Subcutaneous abdominal adipose tissue (tissue), 5 donors: ENCODE measurements at regions not wholly inside any gene's neighbourhood (a gene's known extent, or its start where the extent isn't known, plus 50 kb on each side); places are given as distances from the start of the nearest gene placed in this dataset.

Experiments
- H3K27ac ChIP-seq: one replicate; pipeline ENCODE4 v1.7.0; 2013; ENCODE audit warnings: low read depth, mild to moderate bottlenecking, inconsistent platforms, low read length, moderate library complexity
- H3K27me3 ChIP-seq, 5 donors: one replicate each; pipeline ENCODE4 v1.7.0; 2013; ENCODE audit warnings: low read length in 5 of 5, inconsistent platforms in 1 of 5; ENCODE audit not compliant: control insufficient read depth in 5 of 5, insufficient read depth in 4 of 5
- H3K36me3 ChIP-seq, 5 donors: one replicate each; pipeline ENCODE4 v1.7.0; 2013; ENCODE audit warnings: low read length in 5 of 5; ENCODE audit not compliant: control insufficient read depth in 5 of 5, insufficient read depth in 5 of 5
- H3K4me1 ChIP-seq, 5 donors: one replicate each; pipeline ENCODE4 v1.7.0; 2013; ENCODE audit warnings: low read length in 5 of 5, mild to moderate bottlenecking in 3 of 5, moderate library complexity in 1 of 5; ENCODE audit not compliant: control insufficient read depth in 5 of 5, insufficient read depth in 5 of 5
- H3K4me3 ChIP-seq, 5 donors: one replicate each; pipeline ENCODE4 v1.7.0; 2013; ENCODE audit warnings: low read length in 5 of 5, low read depth in 1 of 5
- H3K9ac ChIP-seq, 5 donors: one replicate each; pipeline ENCODE4 v1.7.0; 2013; ENCODE audit warnings: low read length in 5 of 5, mild to moderate bottlenecking in 4 of 5, moderate library complexity in 3 of 5
- H3K9me3 ChIP-seq, 5 donors: one replicate each; pipeline ENCODE4 v1.7.0; 2013; ENCODE audit warnings: low read length in 5 of 5; ENCODE audit not compliant: control insufficient read depth in 5 of 5
- donor health status: healthy.
- donor health status: healthy.
- donor health status: healthy.
- donor health status: healthy.
- donor health status: healthy.

DNA sequence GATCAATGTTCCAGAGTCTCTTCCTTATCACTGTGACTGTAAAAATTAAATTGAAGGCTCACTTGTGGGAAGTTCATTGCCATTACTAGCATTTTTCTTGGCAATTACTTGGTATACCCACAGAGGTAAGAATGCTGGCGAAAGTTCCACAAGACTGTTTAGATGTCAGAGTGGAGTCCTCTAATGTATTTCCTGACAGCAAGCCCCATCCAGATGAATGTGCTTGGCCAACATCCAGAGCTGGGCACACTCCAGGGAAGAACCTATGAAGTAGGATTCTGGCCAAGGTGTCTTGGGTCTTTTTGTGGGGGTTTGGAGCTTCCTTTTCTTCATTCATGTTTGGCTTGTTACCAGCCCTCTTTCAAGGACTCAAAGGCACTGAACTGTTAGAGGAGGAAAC, 473.6 kb downstream of the DMAC1 start:
- Histone ChIP-seq H3K9ac (no peak overlapping the region), H3K4me1 (no peaks in the 10 kb centered on the region), H3K4me3 (no peak overlapping the region), H3K27ac (no peak overlapping the region), H3K9me3 (peaks cover 0 to 7% (median 2%) of the 10 kb centered on the region in 5 donors), H3K36me3 (no peaks in the 10 kb centered on the region), H3K27me3 (no peaks in the 10 kb centered on the region)

DNA sequence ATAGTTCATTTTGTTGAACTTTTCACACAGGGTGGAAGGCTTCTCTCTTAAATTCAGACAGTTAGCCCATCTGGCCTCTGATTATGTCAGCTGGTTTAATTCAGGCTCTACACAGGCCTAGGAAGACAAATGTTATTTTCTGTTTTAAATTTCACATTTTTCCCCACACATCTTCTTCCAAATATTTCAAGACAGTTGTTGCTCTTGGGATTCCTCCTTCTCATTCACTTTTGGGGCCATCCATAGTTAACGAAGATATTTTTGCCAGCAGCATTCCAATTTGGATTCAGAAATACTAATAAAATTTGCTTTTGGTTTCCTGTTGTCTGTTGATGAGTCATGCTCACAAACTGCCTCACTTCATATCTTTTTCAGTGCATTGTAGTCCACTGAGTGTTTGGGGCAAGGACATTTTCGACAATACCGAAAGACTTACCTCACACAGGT, 475.4 kb downstream of the DMAC1 start:
- Histone ChIP-seq H3K4me3 (no peak overlapping the region), H3K27me3 (no peaks in the 10 kb centered on the region), H3K9ac (no peak overlapping the region), H3K36me3 (no peaks in the 10 kb centered on the region), H3K4me1 (no peaks in the 10 kb centered on the region), H3K27ac (no peak overlapping the region), H3K9me3 (peaks cover 0 to 7% (median 2%) of the 10 kb centered on the region in 5 donors)

DNA sequence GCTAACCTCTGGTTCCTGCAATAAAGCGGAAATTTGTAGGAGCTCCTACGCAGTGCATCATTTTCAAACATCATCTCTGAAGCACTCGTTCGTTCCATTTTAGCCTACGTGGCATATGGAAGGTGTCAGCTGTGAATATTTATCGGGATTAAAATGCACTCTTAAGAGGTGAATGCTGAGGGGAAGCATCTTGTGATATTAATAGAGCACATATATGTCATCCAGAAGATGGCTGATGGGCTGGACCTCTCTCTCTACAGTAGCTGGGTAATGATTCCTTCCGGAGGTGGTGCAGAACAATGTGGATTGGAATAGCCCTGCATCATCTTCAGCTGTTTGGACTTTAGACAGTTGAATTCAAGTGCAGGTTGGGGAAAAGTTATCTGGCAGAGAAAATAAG, 478.7 kb downstream of the DMAC1 start:
- Histone ChIP-seq H3K36me3 (no peaks in the 10 kb centered on the region), H3K9ac (no peak overlapping the region), H3K4me1 (peaks cover under 1 to 7% (median 6%) of the 10 kb centered on the region in 5 donors), H3K27ac (no peak overlapping the region), H3K4me3 (no peak overlapping the region), H3K9me3 (peaks cover 0 to 2% (median 0%) of the 10 kb centered on the region in 5 donors), H3K27me3 (no peaks in the 10 kb centered on the region)

DNA sequence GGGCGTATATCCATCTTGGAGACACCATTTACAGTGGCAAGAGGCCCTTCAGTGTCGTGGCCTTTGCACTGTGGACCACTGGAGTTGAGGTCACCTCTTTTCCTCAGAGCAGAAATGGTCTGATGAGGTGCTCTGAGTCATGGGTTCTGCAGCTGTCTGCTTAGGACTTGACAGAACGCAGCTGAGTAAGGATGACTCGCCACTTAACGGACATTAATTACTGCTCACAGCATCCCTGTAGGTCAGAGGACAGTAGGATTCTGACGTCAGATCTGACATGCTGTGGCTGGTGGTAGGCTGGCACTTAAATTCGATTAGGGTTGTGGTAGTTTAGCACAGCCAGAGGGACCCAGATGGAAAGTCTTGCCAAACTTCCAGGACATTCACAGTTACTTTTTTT, 479.4 kb downstream of the DMAC1 start:
- H3K4me1 ChIP-seq = peaks cover 1 to 14% (median 9%) of the 10 kb centered on the region in 5 donors
- no peak overlapping the region for H3K9ac ChIP-seq
- no peaks in the 10 kb centered on the region for H3K36me3 ChIP-seq
- H3K27me3 ChIP-seq = no peaks in the 10 kb centered on the region
- no peak overlapping the region for H3K27ac ChIP-seq
- no peak overlapping the region for H3K4me3 ChIP-seq
- H3K9me3 ChIP-seq = peaks cover 0 to 2% (median 0%) of the 10 kb centered on the region in 5 donors

DNA sequence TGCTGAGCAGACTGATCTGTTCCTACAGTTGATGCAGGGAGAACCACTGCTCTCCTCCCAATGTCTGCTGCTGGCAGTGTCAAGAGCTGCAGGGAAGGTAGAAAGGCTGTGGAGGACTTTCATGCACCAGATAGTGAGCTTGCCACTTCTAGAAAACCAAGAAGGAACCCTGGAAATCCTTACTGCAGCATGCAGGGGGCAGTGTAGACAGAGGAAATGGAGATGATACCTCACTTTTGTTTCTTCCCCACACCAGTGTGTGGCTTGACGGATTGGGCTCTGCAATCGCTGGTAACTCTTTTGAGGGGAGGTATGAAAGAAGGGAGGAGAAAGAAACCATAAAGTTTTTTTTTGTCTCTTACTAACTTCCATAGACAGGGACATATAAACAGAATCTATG, 480.7 kb downstream of the DMAC1 start:
- H3K9me3 ChIP-seq = peaks cover 0 to 9% (median 5%) of the 10 kb centered on the region in 5 donors
- H3K4me3 ChIP-seq = no peak overlapping the region
- H3K9ac ChIP-seq = no peak overlapping the region
- H3K4me1 ChIP-seq = peaks cover 1 to 15% (median 9%) of the 10 kb centered on the region in 5 donors
- no peak overlapping the region for H3K27ac ChIP-seq
- H3K36me3 ChIP-seq = no peaks in the 10 kb centered on the region
- H3K27me3 ChIP-seq = no peaks in the 10 kb centered on the region

DNA sequence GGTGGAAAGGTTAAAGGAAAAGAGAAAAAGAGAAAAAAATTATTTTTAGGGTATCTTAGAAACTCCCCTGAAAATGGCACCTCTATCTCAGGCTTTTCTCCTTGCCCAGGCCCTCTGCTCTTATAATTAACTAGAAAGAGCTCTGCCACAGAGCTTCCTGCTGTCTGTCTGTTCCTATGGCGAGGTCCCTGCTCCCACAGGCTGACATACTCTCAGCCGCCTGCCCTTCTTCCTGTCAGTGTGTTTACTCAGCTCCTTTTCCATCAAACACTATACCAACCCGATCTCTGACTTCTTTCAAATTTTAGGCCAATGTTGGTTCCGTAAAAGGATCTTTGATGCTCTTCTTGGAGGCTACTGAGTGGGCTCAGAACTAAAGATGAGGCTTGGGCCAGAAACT, 482.6 kb downstream of the DMAC1 start:
- no peak overlapping the region for H3K9ac ChIP-seq
- no peaks in the 10 kb centered on the region for H3K27me3 ChIP-seq
- no peak overlapping the region for H3K27ac ChIP-seq
- no peaks in the 10 kb centered on the region for H3K36me3 ChIP-seq
- peaks cover 1 to 15% (median 9%) of the 10 kb centered on the region in 5 donors for H3K4me1 ChIP-seq
- peaks cover 0 to 13% (median 7%) of the 10 kb centered on the region in 5 donors for H3K9me3 ChIP-seq
- no peak overlapping the region for H3K4me3 ChIP-seq

DNA sequence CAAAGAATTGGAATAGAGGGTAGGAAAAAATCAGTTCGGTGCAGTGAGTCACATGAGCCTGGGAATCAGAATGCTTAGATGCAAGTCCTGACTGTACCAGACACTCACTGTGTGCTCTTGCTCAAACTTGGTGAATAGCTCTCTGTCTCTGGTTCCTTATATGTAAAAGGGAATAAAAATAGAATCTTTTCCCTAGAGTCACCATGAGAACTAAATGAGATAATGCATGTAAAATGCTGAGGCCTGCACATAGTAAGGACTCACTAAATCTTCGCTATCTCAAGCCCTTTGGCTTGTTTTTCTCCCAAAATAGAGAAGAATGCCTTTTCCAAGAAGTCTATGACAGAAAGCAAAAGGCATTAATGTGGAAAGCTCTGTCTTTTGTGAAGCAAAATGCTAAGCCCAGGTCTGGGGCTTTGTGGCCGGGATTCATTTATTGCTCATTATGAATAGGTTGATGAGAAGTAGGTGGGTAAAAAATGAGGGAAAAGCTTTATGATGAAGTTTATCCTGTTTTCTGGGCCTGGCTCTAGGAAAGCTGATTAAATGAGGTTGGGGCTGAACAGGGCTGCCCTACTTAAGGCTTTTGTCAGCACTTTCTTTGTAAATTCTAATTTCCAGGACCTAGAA, 483.3 kb downstream of the DMAC1 start:
- Histone ChIP-seq H3K9ac (no peak overlapping the region), H3K36me3 (no peaks in the 10 kb centered on the region), H3K27me3 (no peaks in the 10 kb centered on the region), H3K4me3 (no peak overlapping the region), H3K9me3 (peaks cover 0 to 13% (median 7%) of the 10 kb centered on the region in 5 donors), H3K27ac (no peak overlapping the region), H3K4me1 (peaks cover 1 to 15% (median 9%) of the 10 kb centered on the region in 5 donors)

DNA sequence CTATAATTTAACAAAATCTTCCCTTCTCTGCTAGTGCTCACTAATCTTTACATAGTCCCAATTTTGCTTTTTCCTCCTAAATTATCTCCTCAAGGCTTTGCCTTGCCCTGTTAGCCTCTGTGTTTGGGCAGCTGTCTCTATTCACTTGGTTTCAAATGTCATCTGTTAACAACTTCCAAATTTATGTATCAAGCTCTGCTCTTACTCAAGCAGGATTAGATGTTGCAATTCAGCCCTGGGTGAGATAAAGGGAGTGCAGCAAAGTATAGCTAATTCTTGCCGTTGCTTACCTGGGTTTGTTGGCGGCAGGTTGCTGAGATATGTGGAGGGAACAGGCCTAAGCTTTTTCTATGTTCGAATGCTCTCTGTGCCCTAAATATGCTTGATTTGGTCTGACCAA, 483.8 kb downstream of the DMAC1 start:
- no peak overlapping the region for H3K9ac ChIP-seq
- H3K27me3 ChIP-seq = no peaks in the 10 kb centered on the region
- H3K9me3 ChIP-seq = peaks cover 0 to 13% (median 9%) of the 10 kb centered on the region in 5 donors
- no peak overlapping the region for H3K4me3 ChIP-seq
- H3K27ac ChIP-seq = no peak overlapping the region
- H3K4me1 ChIP-seq = peaks cover 1 to 15% (median 9%) of the 10 kb centered on the region in 5 donors
- no peaks in the 10 kb centered on the region for H3K36me3 ChIP-seq

DNA sequence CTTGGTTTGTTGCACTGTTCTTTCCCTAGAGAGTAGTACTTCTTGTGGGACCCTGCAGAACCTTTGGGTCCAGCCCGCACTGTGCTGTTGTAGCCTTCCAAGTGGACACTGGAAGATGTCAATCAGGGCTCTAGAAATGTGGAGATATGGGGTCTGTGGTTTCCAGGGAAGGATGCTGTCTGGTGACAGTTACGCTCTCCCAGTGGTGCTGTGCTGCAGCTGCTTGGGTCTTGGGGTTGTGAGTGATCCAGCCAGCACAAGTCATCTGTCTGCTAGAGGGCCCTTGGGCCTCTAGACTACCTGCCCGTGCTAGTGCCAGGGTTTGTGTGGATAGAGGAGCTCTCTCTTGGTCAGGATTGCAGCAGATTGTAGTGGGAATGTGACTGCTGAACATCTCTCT, 484.5 kb downstream of the DMAC1 start:
- H3K4me1 ChIP-seq = peaks cover 1 to 15% (median 9%) of the 10 kb centered on the region in 5 donors
- no peak overlapping the region for H3K27ac ChIP-seq
- no peak overlapping the region for H3K4me3 ChIP-seq
- no peaks in the 10 kb centered on the region for H3K27me3 ChIP-seq
- H3K9ac ChIP-seq = no peak overlapping the region
- peaks cover 0 to 17% (median 13%) of the 10 kb centered on the region in 5 donors for H3K9me3 ChIP-seq
- H3K36me3 ChIP-seq = no peaks in the 10 kb centered on the region

DNA sequence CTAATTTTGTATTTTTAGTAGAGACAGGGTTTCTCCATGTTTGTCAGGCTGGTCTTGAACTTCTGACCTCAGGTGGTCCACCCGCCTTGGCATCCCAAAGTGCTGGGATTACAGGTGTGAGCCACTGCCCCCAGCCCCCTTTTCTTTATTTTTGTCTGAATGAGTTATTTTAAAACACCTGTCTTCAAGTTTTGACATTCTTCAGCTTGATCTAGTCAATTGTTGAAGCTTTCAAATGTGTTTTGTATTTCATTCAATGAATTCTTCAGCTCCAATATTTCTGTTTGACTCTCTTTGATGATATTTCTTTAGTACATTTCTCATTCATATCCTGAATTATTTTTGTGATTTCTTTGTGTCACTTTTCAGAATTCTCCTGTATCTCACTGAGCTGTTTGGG, 486.2 kb downstream of the DMAC1 start:
- no peak overlapping the region for H3K9ac ChIP-seq
- H3K27ac ChIP-seq = no peak overlapping the region
- no peak overlapping the region for H3K4me3 ChIP-seq
- H3K4me1 ChIP-seq = peaks cover 1 to 15% (median 9%) of the 10 kb centered on the region in 5 donors
- H3K9me3 ChIP-seq = peaks cover 0 to 27% (median 17%) of the 10 kb centered on the region in 5 donors
- H3K27me3 ChIP-seq = no peaks in the 10 kb centered on the region
- H3K36me3 ChIP-seq = no peaks in the 10 kb centered on the region
